AG04450 (cell line): ENCODE measurements at regions not wholly inside any gene's neighbourhood (a gene's known extent, or its start where the extent isn't known, plus 50 kb on each side); places are given as distances from the start of the nearest gene placed in this dataset.

Experiments used
- CTCF ChIA-PET: fragments of 300-600, 350-600 bp; formaldehyde crosslinking; extraction: SDS; loops from one replicate; lab custom pipeline; 2022; ENCODE audit warnings: antibody characterized with exemption, inconsistent platforms; lab: Charles Lee
- POLR2A ChIA-PET: fragments of 350-600 bp; formaldehyde crosslinking; extraction: SDS; loops from one replicate; lab custom pipeline; 2021; ENCODE audit warnings: antibody characterized with exemption, inconsistent platforms; lab: Yijun Ruan, JAX
- DNase-seq: peaks from one replicate; pipeline ENCODE4 v3.0.0-alpha.2; 2011; ENCODE audit warnings: low read depth, low spot score
- H3K27ac ChIP-seq: one replicate; pipeline ENCODE4 v1.5.1; 2012; ENCODE audit warnings: low read depth, low read length, control low read depth
- H3K27me3 ChIP-seq: one replicate; pipeline ENCODE4 v1.6.0; 2012; ENCODE audit warnings: low read length; ENCODE audit not compliant: control insufficient read depth, insufficient read depth
- H3K4me3 ChIP-seq: 2 replicates; pipeline ENCODE4 v1.5.1; 2011; ENCODE audit warnings: mild to moderate bottlenecking, low read depth, low read length, control low read depth
- H3K9me3 ChIP-seq: 2 replicates; pipeline ENCODE4 v1.5.1; 2012; ENCODE audit warnings: low read length; ENCODE audit not compliant: control insufficient read depth, insufficient read depth
- TF ChIP-seq, protein P1 (sequence below): IDR thresholded peaks from 2 replicates; pipeline ENCODE4 v1.5.1; 2011; ENCODE audit warnings: low read depth, low read length, control low read depth, inconsistent platforms

DNA sequence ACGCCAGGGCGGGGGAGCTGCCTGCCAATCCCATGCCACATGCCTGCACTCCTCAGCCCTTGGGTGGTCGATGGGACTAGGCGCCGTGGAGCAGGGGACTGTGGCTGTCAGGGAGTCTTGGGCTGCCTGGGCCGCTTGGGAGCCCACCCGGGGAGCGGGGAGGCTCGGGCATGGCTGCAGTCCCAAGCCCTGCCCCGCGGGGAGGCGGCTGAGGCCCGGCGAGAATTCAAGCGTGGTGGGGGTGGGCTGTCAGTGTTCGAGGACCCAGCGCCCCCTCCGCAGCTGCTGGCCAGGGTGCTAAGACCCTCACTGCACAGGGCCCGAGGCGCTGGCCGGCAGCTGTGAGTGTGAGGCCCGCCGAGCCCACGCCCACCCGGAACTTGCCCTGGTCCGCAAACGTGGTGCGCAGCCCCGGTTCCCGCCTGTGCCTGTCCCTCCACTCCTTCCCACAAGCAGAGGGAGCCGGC lies 83.2 kb upstream of the DMRTA1 start:
- CTCF ChIA-PET, result no interaction called here
- no peak for DNase-seq
- H3K9me3 ChIP-seq, result peaks cover 7% of the 10 kb centered on the region; the same call in 1 of the 2 replicates
- no peak overlapping the region for H3K27ac ChIP-seq
- TF ChIP-seq, protein P1, sequence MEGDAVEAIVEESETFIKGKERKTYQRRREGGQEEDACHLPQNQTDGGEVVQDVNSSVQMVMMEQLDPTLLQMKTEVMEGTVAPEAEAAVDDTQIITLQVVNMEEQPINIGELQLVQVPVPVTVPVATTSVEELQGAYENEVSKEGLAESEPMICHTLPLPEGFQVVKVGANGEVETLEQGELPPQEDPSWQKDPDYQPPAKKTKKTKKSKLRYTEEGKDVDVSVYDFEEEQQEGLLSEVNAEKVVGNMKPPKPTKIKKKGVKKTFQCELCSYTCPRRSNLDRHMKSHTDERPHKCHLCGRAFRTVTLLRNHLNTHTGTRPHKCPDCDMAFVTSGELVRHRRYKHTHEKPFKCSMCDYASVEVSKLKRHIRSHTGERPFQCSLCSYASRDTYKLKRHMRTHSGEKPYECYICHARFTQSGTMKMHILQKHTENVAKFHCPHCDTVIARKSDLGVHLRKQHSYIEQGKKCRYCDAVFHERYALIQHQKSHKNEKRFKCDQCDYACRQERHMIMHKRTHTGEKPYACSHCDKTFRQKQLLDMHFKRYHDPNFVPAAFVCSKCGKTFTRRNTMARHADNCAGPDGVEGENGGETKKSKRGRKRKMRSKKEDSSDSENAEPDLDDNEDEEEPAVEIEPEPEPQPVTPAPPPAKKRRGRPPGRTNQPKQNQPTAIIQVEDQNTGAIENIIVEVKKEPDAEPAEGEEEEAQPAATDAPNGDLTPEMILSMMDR, result no peak
- POLR2A ChIA-PET, result no interaction called here
- H3K27me3 ChIP-seq, result no peaks in the 10 kb centered on the region
- no peak overlapping the region for H3K4me3 ChIP-seq

DNA sequence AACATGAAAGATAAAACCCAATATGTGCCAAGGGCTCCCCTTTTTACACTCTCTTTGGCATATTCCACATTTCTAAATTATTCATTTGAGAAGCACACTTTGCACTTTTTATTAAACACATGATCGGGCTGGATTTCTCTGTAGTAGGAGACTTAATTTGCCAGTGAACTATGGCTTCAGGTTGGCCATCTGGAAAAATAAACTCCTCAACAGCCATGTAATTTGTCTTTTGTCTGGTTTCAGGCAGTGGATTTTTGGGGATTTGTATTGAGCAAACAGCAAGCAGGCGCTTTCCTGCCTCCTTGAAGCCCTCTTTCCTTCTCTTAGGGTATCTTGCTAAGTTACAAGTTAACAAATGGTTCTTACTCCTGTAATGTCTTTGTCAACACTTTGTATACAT lies 73.0 kb upstream of the DMRTA1 start:
- DNase-seq, result no peak
- H3K27ac ChIP-seq, result no peak overlapping the region
- CTCF ChIA-PET, result no interaction called here
- H3K9me3 ChIP-seq, result no peaks in the 10 kb centered on the region
- POLR2A ChIA-PET, result no interaction called here
- no peaks in the 10 kb centered on the region for H3K27me3 ChIP-seq
- TF ChIP-seq, protein P1, result no peak
- no peak overlapping the region for H3K4me3 ChIP-seq

DNA sequence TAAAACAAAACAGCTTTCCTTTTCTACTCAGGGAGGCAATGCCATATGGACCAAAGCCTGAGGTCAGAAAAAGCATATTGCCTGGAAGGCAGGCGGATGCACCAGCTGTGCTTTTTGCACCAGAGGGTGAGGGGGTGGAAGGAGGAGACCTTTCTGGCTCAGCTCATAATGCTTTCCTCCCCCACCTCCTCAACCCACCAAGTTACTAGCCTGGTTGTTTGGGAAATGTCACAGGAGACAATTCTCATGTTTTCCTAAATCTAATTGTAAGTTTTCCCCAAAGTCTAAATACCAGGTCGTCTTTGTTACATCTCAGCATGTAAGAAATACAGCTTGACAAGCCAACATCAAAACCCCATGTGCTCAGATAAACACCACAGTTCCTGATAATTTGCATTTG lies 72.6 kb upstream of the DMRTA1 start:
- ChIA-PET POLR2A (no interaction called here), CTCF (no interaction called here)
- Histone ChIP-seq H3K9me3 (no peaks in the 10 kb centered on the region), H3K4me3 (no peak overlapping the region), H3K27ac (no peak overlapping the region), H3K27me3 (no peaks in the 10 kb centered on the region)
- no peak for DNase-seq
- TF ChIP-seq, protein P1, result no peak

DNA sequence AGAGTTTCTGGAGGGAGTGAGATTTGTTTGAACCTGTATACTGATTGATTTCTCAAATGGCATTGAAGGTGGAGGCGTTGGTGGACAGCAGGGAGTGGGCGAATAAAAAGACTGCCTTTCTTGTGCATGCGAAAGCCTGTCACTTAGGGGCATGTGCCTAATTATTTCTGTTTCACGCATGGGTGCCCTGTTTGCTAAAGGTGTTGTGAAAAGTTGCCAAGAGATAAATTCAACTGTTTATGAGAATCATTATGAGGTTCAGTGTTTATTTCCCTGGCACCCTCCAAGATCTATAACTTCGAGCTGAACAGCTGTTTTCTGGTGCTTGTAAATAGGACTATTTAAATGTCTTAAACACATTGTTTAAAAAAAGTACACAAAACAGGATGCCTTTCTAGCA lies 67.4 kb upstream of the DMRTA1 start:
- ChIA-PET CTCF (no interaction called here), POLR2A (no interaction called here)
- TF ChIP-seq, protein P1, result no peak
- no peak overlapping the region for H3K27ac ChIP-seq
- no peak for DNase-seq
- no peaks in the 10 kb centered on the region for H3K9me3 ChIP-seq
- no peaks in the 10 kb centered on the region for H3K27me3 ChIP-seq
- H3K4me3 ChIP-seq, result no peak overlapping the region

DNA sequence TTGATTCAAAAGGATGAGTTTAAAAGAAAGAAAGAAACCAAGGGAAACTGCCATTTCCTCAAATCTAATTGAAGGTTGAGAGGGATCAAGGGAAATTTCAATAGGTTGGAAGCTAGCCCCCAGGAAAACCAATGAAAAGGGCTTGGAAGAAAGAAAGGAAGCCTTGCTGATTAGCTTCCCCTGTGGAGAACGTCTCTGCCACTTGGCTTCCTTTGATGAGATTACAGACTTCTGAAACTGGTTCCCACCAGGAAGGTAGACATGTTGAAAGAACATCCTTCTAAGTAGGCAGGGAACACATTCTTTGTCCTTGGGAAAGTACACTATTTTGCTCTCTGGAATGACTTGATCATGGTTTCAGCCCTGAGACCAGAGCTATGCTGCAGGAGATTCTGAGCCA lies 65.5 kb upstream of the DMRTA1 start:
- Histone ChIP-seq H3K27me3 (no peaks in the 10 kb centered on the region), H3K9me3 (no peaks in the 10 kb centered on the region), H3K27ac (no peak overlapping the region), H3K4me3 (no peak overlapping the region)
- TF ChIP-seq, protein P1, result no peak
- DNase-seq, result no peak
- ChIA-PET POLR2A (no interaction called here), CTCF (interaction anchor here (1.0 kb wide), 1 partner anchor 74 kb away, joined by 3 read pairs; no protein-coding TSS in a partner anchor)
